GM21723 (cell line): ENCODE measurements at regions not wholly inside any gene's neighbourhood (a gene's known extent, or its start where the extent isn't known, plus 50 kb on each side); places are given as distances from the start of the nearest gene placed in this dataset.
"Not testable (repeated sequence)": the region's sequence is repeated elsewhere in the genome, so short reads cannot be mapped to it uniquely, and the experiment has no call there.

Experiments used
- ATAC-seq: cut with Tn5 transposase; IDR thresholded peaks from one replicate; pipeline ENCODE4 v1.9.1; 2021; ENCODE audit warnings: mild to moderate bottlenecking, moderate library complexity; ENCODE audit not compliant: unreplicated experiment

GRCh38 chr1:224529844-224530243 is 86.3 kb upstream of the CNIH3 start:
- ATAC-seq = no peak

GRCh38 chr1:224533517-224533916 is 82.6 kb upstream of the CNIH3 start:
- no peak for ATAC-seq

GRCh38 chr1:224534731-224535130 is 81.4 kb upstream of the CNIH3 start:
- no peak for ATAC-seq

- no peak for ATAC-seq
These were observed 80.5 kb upstream of the CNIH3 start for GRCh38 chr1:224535641-224536040.

DNA sequence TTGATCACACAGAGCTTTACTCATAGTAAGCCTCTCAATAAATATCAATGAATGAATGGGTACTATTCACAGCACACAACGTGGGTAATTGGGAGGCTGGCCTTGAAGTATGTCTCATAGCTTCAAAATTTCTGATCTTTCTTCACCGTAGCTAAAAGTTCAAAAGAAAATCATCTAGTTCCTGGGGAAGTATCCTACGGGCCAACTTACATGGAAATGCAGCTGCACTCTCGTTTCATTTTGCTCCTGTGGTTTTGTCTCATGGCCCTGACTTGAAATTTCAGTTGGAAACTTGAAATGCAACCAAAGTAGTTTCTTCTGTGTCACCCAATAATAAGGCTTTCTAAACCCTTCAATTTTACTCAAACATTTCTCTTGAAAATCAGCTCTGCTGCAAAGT is 76.1 kb upstream of the CNIH3 start:
- ATAC-seq = no peak

- ATAC-seq = no peak
These were observed 75.6 kb upstream of the CNIH3 start for GRCh38 chr1:224540535-224540934.

DNA sequence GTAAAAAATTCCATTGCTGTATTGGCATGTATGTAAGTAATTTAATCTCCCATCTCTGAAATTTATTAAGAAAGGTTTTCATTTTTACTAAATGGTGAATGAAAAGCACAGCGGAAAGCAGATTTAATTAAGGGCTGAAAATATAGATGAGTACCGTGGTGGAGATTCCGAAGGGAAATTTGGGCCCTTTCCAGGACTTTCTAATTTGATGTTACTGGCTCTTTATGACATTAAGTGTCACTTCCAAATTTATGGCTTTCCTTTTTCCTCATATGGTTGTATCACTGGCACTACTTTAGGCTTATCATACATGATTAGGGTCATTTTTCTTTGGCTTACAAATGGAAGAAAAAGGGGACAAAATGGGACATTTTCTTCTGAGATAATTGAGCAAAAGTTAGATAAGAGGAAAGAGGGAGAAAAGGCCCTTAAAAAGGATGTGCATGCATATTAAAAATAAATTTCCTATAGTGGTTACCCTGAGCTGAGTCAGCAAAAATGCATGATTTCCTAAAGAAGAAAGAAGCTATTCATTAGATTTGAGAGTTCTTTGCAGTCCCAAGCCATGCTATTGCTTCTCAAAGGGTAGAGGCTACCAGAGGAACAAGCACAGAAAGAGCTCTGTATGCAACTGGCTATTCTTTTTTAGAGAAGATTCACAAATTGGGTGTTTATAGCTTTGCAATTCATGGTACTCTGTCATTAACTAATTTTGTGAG is 74.9 kb upstream of the CNIH3 start:
- ATAC-seq = no peak

DNA sequence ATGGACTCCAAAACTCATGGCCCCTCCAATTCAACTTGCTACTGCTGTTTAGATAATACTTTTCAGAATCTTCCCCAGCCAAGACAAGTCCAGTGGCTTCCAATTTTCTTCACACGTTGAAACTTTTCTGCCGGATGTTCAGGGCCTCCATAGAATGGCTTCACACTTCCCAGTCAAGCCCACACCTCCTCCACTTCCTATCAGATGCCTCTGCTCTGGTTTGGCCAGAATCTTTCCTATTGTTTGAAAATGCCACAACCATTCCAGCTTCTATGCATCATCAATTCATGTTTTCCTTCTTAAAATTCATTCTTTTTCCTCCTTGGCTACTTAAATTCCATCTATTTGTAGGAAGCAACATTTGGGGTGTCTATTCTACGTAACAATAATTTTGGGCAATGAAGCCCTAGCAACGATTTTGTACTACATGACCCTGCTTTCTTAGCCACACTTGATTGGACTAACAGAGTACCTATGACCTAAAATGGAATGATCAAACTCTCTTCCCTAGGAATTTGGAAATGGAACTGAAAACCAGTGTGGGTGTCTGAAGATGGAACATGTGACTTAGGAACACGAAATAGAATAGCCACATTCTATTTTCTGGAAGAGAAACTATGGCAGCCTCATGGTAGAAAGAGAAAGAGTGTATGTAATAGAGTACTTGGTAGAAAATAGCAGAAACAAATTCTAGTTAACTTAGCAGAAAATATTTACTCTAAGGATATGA is 74.1 kb upstream of the CNIH3 start:
- ATAC-seq = no peak

GRCh38 chr1:224542783-224543440 is 73.2 kb upstream of the CNIH3 start:
- no peak for ATAC-seq

GRCh38 chr1:224543453-224543852 is 72.7 kb upstream of the CNIH3 start:
- no peak for ATAC-seq

DNA sequence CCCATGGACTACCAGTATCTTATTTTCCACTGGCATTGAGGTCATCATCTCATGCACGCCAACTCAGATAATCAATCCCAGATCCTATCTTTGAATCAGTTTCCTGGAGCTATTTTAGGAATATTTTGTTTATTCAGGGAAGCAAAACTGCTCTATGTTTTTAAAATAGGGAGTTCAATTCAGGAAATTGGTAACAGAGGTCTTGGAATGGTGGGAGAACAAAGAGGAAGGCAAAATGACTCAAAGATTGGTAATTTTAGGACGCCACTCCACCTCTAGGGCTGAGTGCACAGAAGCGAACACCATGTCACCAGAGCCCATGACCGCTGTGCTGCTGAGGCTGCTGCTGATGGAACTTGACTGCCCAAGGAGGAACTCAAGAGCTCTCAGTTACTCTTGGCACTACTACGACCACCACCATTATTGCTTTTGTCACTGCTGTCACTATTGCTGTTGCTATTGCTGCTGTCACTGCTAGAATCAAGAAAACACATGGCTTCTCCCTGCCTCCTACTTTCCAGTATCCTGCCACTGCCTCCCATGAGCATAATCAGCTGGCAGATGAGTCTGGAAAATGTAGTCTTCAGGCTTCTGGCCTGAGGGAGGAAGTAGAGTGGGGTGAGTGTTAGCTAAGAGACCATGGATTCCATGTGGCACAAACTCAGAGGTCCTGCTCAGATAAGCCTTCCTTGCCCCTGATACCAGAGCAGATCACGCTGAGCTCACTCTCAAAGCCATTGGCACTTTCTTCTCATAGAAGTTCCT is 71.6 kb upstream of the CNIH3 start:
- no peak for ATAC-seq

GRCh38 chr1:224545571-224545970 is 70.5 kb upstream of the CNIH3 start:
- ATAC-seq = no peak

DNA sequence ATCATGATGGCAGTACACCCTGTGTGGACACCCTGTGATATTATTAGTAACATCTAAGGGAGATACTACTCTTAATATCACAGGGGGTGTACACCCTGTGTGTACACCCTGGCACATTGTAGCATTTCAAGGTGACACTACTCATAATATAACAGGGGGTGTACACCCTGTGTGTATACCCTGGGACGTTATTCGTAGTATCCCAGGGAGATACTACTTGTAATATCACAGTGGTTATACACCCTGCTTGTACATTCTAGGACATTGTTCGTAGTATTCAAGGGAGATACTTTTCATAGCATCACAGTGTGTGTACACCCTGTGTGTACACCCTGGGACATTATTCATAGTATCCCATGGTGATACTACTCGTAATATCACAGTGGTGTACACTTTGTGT is 67.4 kb upstream of the CNIH3 start:
- ATAC-seq = no peak

- ATAC-seq = not testable (repeated sequence)
These were observed 64.9 kb upstream of the CNIH3 start for GRCh38 chr1:224551189-224551588.

DNA sequence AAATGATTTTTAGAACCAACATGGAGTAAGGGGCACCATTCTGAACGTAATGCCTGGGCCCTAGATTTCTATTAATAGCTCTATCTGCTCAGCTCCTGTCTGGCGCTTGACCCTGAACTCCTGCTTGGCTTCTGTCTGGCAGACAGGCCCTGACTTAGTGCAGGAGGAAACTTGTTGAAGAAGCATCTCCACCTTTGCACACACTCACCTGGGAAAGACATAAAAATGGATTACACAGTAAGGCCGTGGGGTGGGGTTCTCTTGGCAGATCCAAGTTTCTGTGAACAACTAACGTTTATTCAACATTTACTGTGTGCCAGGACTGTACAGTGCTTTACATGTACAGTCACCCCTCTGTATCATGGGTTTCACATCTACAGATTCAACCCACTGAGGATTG is 62.1 kb upstream of the CNIH3 start:
- ATAC-seq = no peak

GRCh38 chr1:224554620-224555259 is 61.4 kb upstream of the CNIH3 start:
- no peak for ATAC-seq

DNA sequence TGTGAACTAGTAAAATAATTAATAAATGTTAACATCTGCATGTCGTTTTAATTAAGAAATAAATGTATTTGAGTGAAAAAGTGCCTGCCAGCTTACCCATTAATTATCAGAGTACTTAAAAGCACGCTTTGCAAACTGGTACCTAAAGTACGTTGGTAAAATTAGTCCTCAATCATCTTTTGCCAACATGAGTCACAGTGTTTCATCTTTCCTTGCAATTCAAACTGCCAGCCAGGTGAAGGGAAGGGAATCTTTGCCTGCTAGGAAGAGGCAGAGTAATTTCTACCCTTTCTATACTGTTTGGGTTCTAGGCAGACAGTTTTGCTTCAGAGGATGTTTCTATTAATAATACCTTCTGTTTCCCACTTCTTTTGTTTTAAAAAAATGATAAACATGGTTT is 57.2 kb upstream of the CNIH3 start:
- no peak for ATAC-seq

DNA sequence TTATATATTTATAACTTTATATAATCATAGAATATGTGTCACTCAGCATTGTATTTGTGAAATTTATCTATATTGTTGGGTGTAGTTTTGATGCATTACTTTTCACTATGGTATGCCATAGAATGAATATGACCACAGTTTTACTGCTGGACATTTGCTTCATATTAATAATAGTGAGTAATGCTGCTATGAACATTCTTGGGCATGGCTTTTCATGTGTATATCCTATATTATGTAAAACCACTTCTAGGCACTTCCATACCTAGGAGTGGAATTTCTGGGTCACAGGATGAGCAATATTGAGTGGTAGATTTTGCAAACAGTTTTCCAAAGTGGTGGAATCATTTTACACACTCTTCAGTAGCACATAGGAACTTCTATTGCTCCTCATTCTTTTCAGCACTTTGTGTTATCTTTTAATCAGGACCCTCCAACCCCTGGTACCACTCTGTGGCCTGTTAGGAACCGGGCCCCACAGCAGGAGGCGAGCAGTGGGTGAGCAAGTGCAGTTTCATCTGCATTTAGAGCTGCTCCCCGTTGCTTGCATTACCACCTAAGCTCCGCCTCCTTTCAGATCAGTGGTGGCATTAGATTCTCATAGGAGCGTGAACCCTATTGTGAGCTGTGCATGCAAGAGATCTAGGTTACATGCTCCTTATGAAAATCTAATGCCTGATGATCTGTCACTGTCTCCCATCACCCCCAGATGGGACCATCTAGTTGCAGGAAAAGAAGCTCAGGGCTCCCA is 56.0 kb upstream of the CNIH3 start:
- no peak for ATAC-seq

DNA sequence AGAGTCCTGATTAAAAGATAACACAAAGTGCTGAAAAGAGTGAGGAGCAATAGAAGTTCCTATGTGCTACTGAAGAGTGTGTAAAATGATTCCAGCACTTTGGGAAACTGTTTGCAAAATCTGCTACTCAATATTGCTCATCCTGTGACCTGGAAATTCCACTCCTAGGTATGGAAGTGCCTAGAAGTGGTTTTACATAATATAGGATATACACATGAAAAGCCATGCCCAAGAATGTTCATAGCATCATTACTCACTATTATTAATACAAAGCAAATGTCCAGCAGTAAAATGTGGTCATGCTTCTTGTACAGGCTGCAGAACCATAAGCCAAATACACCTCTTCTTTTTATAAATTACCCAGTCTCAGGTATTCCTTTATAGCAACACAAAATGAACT is 53.2 kb upstream of the CNIH3 start:
- not testable (repeated sequence) for ATAC-seq

DNA sequence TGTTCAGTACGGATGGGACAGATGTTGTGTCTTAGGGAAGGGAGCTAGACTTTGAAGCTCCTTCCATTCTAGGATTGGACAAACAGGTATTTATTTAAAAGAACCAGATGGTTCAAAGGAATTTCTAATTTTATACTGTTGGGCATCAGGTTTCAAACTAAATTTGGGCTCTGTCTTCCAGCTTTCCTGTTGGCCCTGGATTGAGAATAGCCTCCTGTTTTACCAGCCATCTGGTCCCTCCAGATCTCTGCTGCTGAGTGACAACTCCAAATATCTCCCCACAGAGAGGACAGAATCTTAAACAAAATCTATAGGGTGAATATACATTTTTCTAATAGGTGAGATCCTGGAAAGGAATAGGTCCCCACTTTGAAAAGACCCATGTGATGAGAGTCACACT is 52.5 kb upstream of the CNIH3 start:
- ATAC-seq = no peak
